22Rv1 (cell line): ENCODE measurements at regions not wholly inside any gene's neighbourhood (a gene's known extent, or its start where the extent isn't known, plus 50 kb on each side); places are given as distances from the start of the nearest gene placed in this dataset.

Experiments used
- ZFX ChIP-seq: fragments of 450-650 bp; IDR thresholded peaks from 2 replicates; pipeline ENCODE4 v1.6.1; 2017; ENCODE audit warnings: antibody characterized with exemption, borderline replicate concordance
- TF ChIP-seq, protein P1 (sequence below): fragments of 450-650 bp; IDR thresholded peaks from 2 replicates; pipeline ENCODE4 v1.5.1; 2017; ENCODE audit warnings: mild to moderate bottlenecking

DNA sequence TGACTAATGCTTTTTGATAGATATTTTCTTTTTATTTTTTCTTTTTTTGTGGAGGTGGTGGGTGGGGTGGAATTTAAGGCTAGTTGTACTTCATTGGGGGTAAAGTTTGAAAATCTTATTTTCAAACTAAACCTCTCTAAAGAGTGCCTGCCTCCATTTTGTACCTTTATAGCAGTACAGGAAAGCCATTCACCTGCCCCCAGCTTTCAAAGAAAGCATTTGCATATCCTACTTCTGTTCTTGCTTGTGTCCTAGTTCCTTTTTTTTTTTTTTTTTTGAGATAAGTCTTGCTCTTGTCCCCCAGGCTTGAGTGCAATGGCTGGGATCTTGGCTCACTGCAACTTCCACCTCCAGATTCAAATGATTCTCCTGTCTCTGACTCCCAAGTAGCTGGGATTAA is 766.2 kb upstream of the LRRC4C start:
- TF ChIP-seq, protein P1, sequence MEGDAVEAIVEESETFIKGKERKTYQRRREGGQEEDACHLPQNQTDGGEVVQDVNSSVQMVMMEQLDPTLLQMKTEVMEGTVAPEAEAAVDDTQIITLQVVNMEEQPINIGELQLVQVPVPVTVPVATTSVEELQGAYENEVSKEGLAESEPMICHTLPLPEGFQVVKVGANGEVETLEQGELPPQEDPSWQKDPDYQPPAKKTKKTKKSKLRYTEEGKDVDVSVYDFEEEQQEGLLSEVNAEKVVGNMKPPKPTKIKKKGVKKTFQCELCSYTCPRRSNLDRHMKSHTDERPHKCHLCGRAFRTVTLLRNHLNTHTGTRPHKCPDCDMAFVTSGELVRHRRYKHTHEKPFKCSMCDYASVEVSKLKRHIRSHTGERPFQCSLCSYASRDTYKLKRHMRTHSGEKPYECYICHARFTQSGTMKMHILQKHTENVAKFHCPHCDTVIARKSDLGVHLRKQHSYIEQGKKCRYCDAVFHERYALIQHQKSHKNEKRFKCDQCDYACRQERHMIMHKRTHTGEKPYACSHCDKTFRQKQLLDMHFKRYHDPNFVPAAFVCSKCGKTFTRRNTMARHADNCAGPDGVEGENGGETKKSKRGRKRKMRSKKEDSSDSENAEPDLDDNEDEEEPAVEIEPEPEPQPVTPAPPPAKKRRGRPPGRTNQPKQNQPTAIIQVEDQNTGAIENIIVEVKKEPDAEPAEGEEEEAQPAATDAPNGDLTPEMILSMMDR = no peak
- no peak for TF ChIP-seq ZFX
